LNCaP clone FGC (cell line): ENCODE measurements at regions not wholly inside any gene's neighbourhood (a gene's known extent, or its start where the extent isn't known, plus 50 kb on each side); places are given as distances from the start of the nearest gene placed in this dataset.

Experiments used
- DNase-seq: peaks from one replicate; pipeline ENCODE4 v3.0.0-alpha.2; 2011; ENCODE audit warnings: low read depth
- H3K4me3 ChIP-seq: 2 replicates; pipeline ENCODE4 v1.5.1; 2011; ENCODE audit warnings: mild to moderate bottlenecking, low read depth, low read length, control low read depth
- CTCF ChIP-seq: IDR thresholded peaks from 2 replicates; pipeline ENCODE4 v1.5.1; 2012; ENCODE audit warnings: mild to moderate bottlenecking; ENCODE audit not compliant: control insufficient read depth, insufficient read depth; ENCODE audit errors: extremely low read depth

- DNase-seq: no peak
- no peak for TF ChIP-seq CTCF
- H3K4me3 ChIP-seq: no peak overlapping the region
These were observed 56.4 kb upstream of the XIRP2 start for GRCh38 chr2:166831930-166832329.

GRCh38 chr2:166825914-166826313 lies 62.4 kb upstream of the XIRP2 start:
- no peak for TF ChIP-seq CTCF
- DNase-seq: no peak
- no peak overlapping the region for H3K4me3 ChIP-seq

- no peak overlapping the region for H3K4me3 ChIP-seq
- TF ChIP-seq CTCF: no peak
- DNase-seq: no peak
These were observed 73.9 kb upstream of the XIRP2 start for GRCh38 chr2:166814335-166814734.

GRCh38 chr2:166812166-166812891 lies 76.0 kb upstream of the XIRP2 start:
- no peak overlapping the region for H3K4me3 ChIP-seq
- DNase-seq: peak; percentile 37
- TF ChIP-seq CTCF: no peak

- no peak for DNase-seq
- TF ChIP-seq CTCF: no peak
- H3K4me3 ChIP-seq: no peak overlapping the region
These were observed 82.5 kb upstream of the XIRP2 start for GRCh38 chr2:166805753-166806152.

GRCh38 chr2:166803373-166804000 lies 84.8 kb upstream of the XIRP2 start:
- no peak for TF ChIP-seq CTCF
- no peak for DNase-seq
- H3K4me3 ChIP-seq: no peak overlapping the region

GRCh38 chr2:166802475-166802874 lies 85.8 kb upstream of the XIRP2 start:
- no peak overlapping the region for H3K4me3 ChIP-seq
- TF ChIP-seq CTCF: no peak

More at GRCh38 chr2:166802475-166802874, 85.8 kb upstream of the XIRP2 start:
- no peak for DNase-seq
